ENCODE measurements at regions not wholly inside any gene's neighbourhood (a gene's known extent, or its start where the extent isn't known, plus 50 kb on each side); places are given as distances from the start of the nearest gene placed in this dataset.

GRCh38 chr4:147174591-147174990, 228.9 kb upstream of the TTC29 start:
- no peak for DNase-seq
- H2AFZ ChIP-seq (ENCODE audit: low read length): no peak overlapping the region
- H3K4me3 Mint-ChIP-seq: no peak overlapping the region
- no peaks in the 10 kb centered on the region for H3K79me2 ChIP-seq (ENCODE audit: insufficient read depth, low read length)
- H4K5ac ChIP-seq (ENCODE audit: insufficient read length, low read depth, low read length): no peak overlapping the region
- H3K36me3 Mint-ChIP-seq (ENCODE audit: insufficient read depth in 1 of 3, low read depth in 3 of 3): no peaks in the 10 kb centered on the region
- H3K27ac Mint-ChIP-seq: no peak overlapping the region
- H3K4me1 Mint-ChIP-seq: peaks cover 11 to 22% of the 10 kb centered on the region in 2 experiments
- H3K9me3 Mint-ChIP-seq: no peaks in the 10 kb centered on the region
- H4K20me1 ChIP-seq (ENCODE audit: control insufficient read depth, insufficient read depth, insufficient read length): no peaks in the 10 kb centered on the region
- H2AK5ac ChIP-seq (ENCODE audit: insufficient read length, low read length): no peak overlapping the region
- H2BK5ac ChIP-seq (ENCODE audit: insufficient read length, low read length): no peak overlapping the region
- WGBS (ENCODE audit: extremely low coverage, insufficient read length, low lambda C conversion rate): no CpG with 5 or more reads among the region's 1 CpG
- H3K14ac ChIP-seq (ENCODE audit: insufficient read depth, low read length): no peak overlapping the region
- H2BK15ac ChIP-seq (ENCODE audit: low read depth, low read length): no peak overlapping the region
- no peaks in the 10 kb centered on the region for H3K9me3 ChIP-seq (ENCODE audit: control insufficient read depth, low read depth, low read length)
- no peaks in the 10 kb centered on the region for H3K79me1 ChIP-seq (ENCODE audit: insufficient read depth, low read depth, low read length, poor library complexity, severe bottlenecking)
- no peak overlapping the region for H4K8ac ChIP-seq (replicated peaks; ENCODE audit: insufficient read length, low read depth, low read length)
- no peaks in the 10 kb centered on the region for H3K23me2 ChIP-seq (ENCODE audit: insufficient read length, low read depth, low read length, poor library complexity, severe bottlenecking)
- no peak overlapping the region for H2BK12ac ChIP-seq (ENCODE audit: insufficient read length, low read depth, low read length)
- no peak overlapping the region for H2BK20ac ChIP-seq (ENCODE audit: low read depth, low read length, poor library complexity, severe bottlenecking)
- H3K4ac ChIP-seq (ENCODE audit: low read depth, low read length): no peak overlapping the region
- H3K56ac ChIP-seq (ENCODE audit: insufficient read length, low read depth, low read length): no peak overlapping the region
- no peak for TF ChIP-seq CTCF (conservative IDR thresholded peaks at IDR 0.05)
- no peak overlapping the region for H2BK120ac ChIP-seq (ENCODE audit: low read depth, low read length, poor library complexity, severe bottlenecking)
- H3K4me1 ChIP-seq (ENCODE audit: insufficient read depth, low read length): no peaks in the 10 kb centered on the region
- H3K27ac ChIP-seq (ENCODE audit: insufficient read length, low read depth, low read length): no peak overlapping the region
- no peak overlapping the region for H3T11ph ChIP-seq (ENCODE audit: low read length)
- no peak overlapping the region for H3K9ac ChIP-seq (ENCODE audit: extremely low read depth, insufficient read length, low read length)
- H3K18ac ChIP-seq (ENCODE audit: insufficient read length, low read depth, low read length): no peak overlapping the region
- H4K91ac ChIP-seq (ENCODE audit: insufficient read length, low read depth, low read length): no peak overlapping the region
- H3K27me3 ChIP-seq (ENCODE audit: insufficient read depth, low read length): no peaks in the 10 kb centered on the region
- H3K23ac ChIP-seq (ENCODE audit: insufficient read length, low read depth, low read length): no peak overlapping the region
- H3K27me3 Mint-ChIP-seq (ENCODE audit: low read depth): no peaks in the 10 kb centered on the region
- H3K4me2 ChIP-seq (ENCODE audit: insufficient read depth, insufficient read length, low read length): no peak overlapping the region

Measured in H9 (cell line).